Germinal center (tissue), 1 donor: ENCODE measurements at regions not wholly inside any gene's neighbourhood (a gene's known extent, or its start where the extent isn't known, plus 50 kb on each side); places are given as distances from the start of the nearest gene placed in this dataset.

Experiments used
- DNase-seq: peaks from one replicate; pipeline ENCODE4 v3.0.0; 2012; ENCODE audit warnings: mixed read lengths, low spot score

DNA sequence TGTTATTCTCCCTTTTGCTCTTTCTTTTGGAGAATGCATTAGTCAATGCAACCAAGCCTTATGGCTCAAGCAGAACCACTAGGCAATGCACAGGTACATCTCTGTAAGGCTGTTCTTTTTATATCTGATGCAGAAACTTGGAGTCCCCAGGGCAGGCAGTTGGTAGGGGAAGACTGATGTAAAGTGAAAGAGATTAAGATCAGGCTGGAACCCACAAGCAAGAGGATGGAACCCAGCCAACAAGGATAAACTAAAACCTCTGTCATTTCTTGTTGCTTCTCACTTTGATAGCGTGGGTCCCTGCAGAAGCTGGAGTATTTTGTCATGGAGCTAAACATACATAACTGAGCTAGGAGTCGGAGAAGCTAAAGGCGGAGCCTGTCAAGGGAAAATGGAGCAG, 142.9 kb downstream of the GPAM start:
- DNase-seq: no peak

GRCh38 chr10:112045938-112046337, 137.6 kb downstream of the GPAM start:
- DNase-seq: no peak

DNA sequence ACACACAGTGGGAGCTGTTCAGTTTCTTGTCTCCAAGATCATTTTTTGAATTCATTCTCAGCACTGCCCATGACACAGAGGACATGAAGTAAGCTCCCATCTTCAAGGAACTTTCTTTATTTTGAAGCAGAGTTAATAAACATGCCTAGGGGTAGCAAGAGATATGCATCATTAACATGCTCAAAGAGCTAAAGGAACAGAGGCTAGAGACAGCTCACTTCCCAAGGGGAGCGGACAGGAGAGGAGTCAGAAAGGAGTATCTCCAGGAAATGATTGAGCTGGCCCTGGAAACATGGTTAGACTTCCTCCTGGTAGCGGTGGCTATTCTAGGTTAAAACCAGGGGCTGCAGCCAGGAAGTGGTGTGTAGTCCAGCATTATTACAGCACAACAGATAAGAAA, 135.9 kb downstream of the GPAM start:
- DNase-seq: no peak

DNA sequence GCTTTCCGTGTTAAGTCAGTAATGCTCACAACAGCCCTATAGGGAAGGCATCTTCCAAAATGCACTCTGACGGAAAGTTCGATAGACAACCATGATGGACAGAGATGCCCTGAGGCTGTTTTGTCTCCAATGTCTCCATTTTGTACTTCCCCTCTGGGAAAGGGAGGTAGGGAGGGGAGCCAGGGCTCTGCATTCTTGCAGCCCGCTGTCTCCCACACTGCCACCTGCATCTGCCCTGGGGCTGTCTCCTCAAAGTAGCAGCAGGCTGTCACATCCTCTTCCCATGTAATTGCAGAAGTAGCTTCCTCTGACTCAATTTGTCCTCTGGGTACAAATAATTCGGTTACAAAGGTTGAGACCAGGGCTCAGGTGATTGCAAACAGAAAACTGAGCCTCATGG, 131.4 kb downstream of the GPAM start:
- no peak for DNase-seq

GRCh38 chr10:112053895-112054294, 129.7 kb downstream of the GPAM start:
- no peak for DNase-seq

DNA sequence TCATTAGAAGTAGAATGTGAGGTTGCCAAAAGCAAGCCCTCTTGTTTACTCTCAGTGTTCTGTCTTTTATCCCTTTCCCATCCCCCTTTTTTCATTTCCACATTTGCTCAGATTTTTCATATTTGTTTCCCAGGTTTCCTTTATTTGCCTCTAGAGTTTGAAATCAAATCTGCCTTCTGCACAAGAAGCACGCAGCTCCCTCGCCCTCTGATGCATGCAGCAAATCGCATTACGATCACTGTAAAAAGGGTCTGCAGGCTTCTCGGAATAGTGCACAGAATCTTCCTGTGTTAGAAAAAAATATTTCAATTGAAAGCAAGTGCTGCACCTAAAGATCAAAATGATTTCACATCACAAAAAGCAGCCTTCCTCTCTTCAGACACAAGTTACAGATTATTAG, 129.0 kb downstream of the GPAM start:
- no peak for DNase-seq

- DNase-seq: no peak
Observed at GRCh38 chr10:112057072-112057471, 126.5 kb downstream of the GPAM start.

GRCh38 chr10:112059220-112059619, 124.3 kb downstream of the GPAM start:
- no peak for DNase-seq

- DNase-seq: no peak
Observed at GRCh38 chr10:112071596-112072133, 111.9 kb downstream of the GPAM start.

DNA sequence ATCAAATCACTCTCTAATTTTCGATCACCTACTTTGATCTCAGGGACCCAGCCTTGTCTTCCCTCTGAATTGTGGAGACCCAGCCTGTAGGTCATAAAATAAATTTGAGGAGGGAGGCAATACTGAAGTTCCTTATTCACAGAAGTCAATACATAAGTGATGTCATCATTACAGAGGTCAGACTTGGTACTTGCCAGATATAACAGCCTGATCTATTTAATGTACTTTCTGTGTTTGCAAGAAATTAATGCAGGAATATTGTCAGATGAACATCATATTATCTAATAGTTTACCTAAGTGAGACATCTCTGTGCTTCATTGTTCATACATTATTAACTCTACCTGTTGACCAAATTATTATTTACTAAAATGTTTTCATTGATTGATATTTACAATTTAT, 105.6 kb downstream of the GPAM start:
- DNase-seq: no peak

- DNase-seq: no peak
Observed at GRCh38 chr10:112080231-112080630, 103.3 kb downstream of the GPAM start.

DNA sequence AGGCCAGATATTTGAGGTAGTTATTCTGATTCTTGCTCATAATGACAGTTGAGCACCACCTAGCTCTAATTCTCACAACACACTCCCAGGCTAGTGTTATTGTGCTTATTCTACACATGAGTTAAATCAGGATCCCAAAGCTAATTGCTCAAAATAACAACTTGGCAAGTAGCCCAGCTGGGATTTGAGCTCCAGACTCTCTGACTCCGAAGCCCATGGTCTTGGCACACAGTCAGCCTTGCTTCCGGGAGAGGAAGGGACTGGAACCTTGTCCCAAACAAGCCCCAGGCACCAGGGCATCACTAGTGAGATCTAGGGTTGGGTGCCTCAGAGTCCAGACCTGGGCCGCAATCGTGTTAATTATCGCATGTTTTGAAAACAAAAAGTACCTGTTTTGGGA, 101.4 kb downstream of the GPAM start:
- DNase-seq: no peak

- DNase-seq: no peak
Observed at GRCh38 chr10:112083472-112083871, 100.1 kb downstream of the GPAM start.

GRCh38 chr10:112087953-112088456, 95.6 kb downstream of the GPAM start:
- DNase-seq: no peak

DNA sequence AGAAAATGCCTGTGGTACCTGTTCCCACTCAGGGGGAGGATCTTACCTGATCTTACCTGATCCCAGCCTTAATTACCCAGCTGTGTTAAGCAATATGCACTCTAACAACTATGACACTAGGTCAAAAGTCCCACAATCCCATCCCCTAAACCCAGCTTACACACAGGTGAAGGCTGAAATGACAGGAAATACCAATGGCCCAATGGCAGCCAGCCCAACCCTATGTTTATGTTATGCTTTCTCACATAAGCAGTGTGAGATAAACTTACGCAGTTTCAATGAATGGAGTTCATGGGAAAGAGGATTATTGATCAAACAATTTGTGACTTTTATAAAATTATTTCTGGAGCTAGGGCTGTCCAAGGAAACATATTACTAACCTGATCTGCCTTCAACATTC, 91.9 kb downstream of the GPAM start:
- no peak for DNase-seq

- DNase-seq: no peak
Observed at GRCh38 chr10:112092519-112092918, 91.0 kb downstream of the GPAM start.

GRCh38 chr10:112094984-112095383, 88.6 kb downstream of the GPAM start:
- no peak for DNase-seq

DNA sequence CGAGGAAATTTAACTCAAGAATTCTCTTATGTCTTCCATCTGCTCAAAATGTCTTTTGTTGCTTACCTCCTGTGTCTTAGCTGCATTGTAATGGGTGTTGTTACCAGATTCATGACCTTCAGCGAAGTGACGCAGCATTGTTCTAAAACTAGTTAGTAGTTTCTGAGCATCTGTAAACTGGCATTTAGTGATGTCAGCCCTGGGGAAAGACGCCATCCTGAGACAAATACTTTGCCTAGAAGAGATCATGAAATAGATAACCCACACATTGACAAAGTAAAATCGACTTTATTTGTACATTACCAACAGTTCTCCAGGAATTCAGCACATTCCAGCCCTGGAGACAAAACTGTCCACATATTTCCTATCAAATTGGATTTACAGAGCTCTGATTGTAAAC, 87.8 kb downstream of the GPAM start:
- DNase-seq: no peak

- no peak for DNase-seq
Observed at GRCh38 chr10:112098682-112099081, 84.9 kb downstream of the GPAM start.
